Kidney (tissue), 13 donors: ENCODE measurements at regions not wholly inside any gene's neighbourhood (a gene's known extent, or its start where the extent isn't known, plus 50 kb on each side); places are given as distances from the start of the nearest gene placed in this dataset.

Experiments
- DNase-seq, 5 donors: peaks; one replicate each; pipeline ENCODE4 v3.0.0-alpha.2; 2013 to 2020
- FAIRE-seq: peaks from 2 replicates; lab custom pipeline; 2012; peaks lifted over from hg19 to GRCh38; lab: Jason Lieb, UNC
- H3K27ac ChIP-seq, 2 donors: one replicate each; pipeline ENCODE4 v1.7.0; 2013; ENCODE audit warnings: low read depth in 2 of 2, low read length in 2 of 2, inconsistent platforms in 1 of 2
- H3K27me3 ChIP-seq: one replicate; pipeline ENCODE4 v1.7.1; 2013; ENCODE audit warnings: low read length, inconsistent platforms; ENCODE audit not compliant: control insufficient read depth, insufficient read depth
- H3K36me3 ChIP-seq, 3 donors: one replicate each; pipeline versions ENCODE4 v1.7.0 to v1.7.1; 2013; ENCODE audit warnings: low read length in 3 of 3, control low read depth in 1 of 3, inconsistent platforms in 1 of 3; ENCODE audit not compliant: insufficient read depth in 3 of 3, control insufficient read depth in 2 of 3
- H3K4me1 ChIP-seq, 3 donors: one replicate each; pipeline versions ENCODE4 v1.7.0 to v1.7.1; 2013; ENCODE audit warnings: low read length in 3 of 3, inconsistent platforms in 1 of 3, low read depth in 1 of 3; ENCODE audit not compliant: control insufficient read depth in 2 of 3, insufficient read depth in 2 of 3
- H3K4me3 ChIP-seq, 3 donors: one replicate each; pipeline versions ENCODE4 v1.7.0 to v1.8.1; 2013; ENCODE audit warnings: low read length in 3 of 3, control low read depth in 1 of 3, inconsistent platforms in 1 of 3
- H3K9ac ChIP-seq, 3 donors: one replicate each; pipeline versions ENCODE4 v1.7.0 to v1.7.1; 2013; ENCODE audit warnings: low read length in 3 of 3, control low read depth in 1 of 3, inconsistent platforms in 1 of 3
- H3K9me3 ChIP-seq, 3 donors: one replicate each; pipeline versions ENCODE4 v1.7.0 to v1.7.1; 2013; ENCODE audit warnings: low read length in 3 of 3, control low read depth in 1 of 3, inconsistent platforms in 1 of 3; ENCODE audit not compliant: control insufficient read depth in 2 of 3, insufficient read depth in 1 of 3
- CTCF ChIP-seq: IDR thresholded peaks from 3 replicates; pipeline ENCODE4 v1.5.1; 2012; ENCODE audit warnings: mild to moderate bottlenecking, moderate library complexity, borderline replicate concordance; ENCODE audit not compliant: insufficient read depth; ENCODE audit errors: extremely low read depth
- intact Hi-C: fragments of 100-400 bp; cut with DNase I; formaldehyde crosslinking; loops from one replicate; pipeline ENCODE4 v1.11.1; 2022
- donor health status: control.
- donor health status: control.
- donor health status: control.
- donor health status: control.
- donor health status: control.
- donor health status: DM: yes; HTN: yes; CAD: no.
- donor health status: Normal renal cell carcinoma (clear cell type).

DNA sequence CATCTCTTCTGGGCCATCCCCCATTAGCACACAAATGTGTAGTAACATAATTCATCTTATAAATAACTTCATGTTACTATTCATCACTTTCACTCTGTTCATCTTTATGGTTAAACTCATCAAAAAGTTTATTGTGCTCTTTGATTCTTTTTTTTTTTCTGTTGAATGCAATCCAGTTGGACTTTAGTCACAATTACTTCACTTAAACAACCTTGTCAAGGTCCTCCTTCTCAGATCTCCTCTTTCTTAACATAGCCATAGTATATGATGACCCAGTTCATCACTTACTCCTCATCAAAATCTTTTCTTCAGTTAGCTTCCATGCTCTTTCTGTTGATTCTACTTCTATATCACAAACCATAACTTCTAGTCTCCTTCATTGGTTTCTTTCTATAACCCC lies 80.2 kb upstream of the ZC3H15 start:
- FAIRE-seq, result no peak
- no peak for TF ChIP-seq CTCF
- Histone ChIP-seq H3K4me3 (no peak overlapping the region), H3K9ac (no peak overlapping the region), H3K9me3 (no peaks in the 10 kb centered on the region), H3K27ac (no peak overlapping the region), H3K4me1 (no peaks in the 10 kb centered on the region), H3K36me3 (no peaks in the 10 kb centered on the region), H3K27me3 (no peaks in the 10 kb centered on the region)
- DNase-seq, result no peak
- intact Hi-C loops, result no loop called here

- Histone ChIP-seq H3K9me3 (peaks cover 0 to under 1% (median 0%) of the 10 kb centered on the region in 3 donors), H3K4me1 (no peaks in the 10 kb centered on the region), H3K9ac (no peak overlapping the region), H3K4me3 (no peak overlapping the region), H3K27ac (no peak overlapping the region), H3K36me3 (no peaks in the 10 kb centered on the region), H3K27me3 (no peaks in the 10 kb centered on the region)
- DNase-seq, result no peak
- TF ChIP-seq CTCF, result no peak
- no peak for FAIRE-seq
- intact Hi-C loops, result no loop called here
Observed at GRCh38 chr2:186407611-186408010, 78.4 kb upstream of the ZC3H15 start.

GRCh38 chr2:186410802-186411201 lies 75.3 kb upstream of the ZC3H15 start:
- Histone ChIP-seq H3K36me3 (no peaks in the 10 kb centered on the region), H3K9ac (no peak overlapping the region), H3K27me3 (no peaks in the 10 kb centered on the region), H3K9me3 (peaks cover 0 to 5% (median 0%) of the 10 kb centered on the region in 3 donors), H3K27ac (no peak overlapping the region), H3K4me3 (no peak overlapping the region), H3K4me1 (no peaks in the 10 kb centered on the region)
- DNase-seq (no peak), FAIRE-seq (no peak)
- TF ChIP-seq CTCF, result no peak
- intact Hi-C loops, result no loop called here

GRCh38 chr2:186422226-186422625 lies 63.8 kb upstream of the ZC3H15 start:
- Histone ChIP-seq H3K4me3 (no peak overlapping the region), H3K27me3 (no peaks in the 10 kb centered on the region), H3K27ac (no peak overlapping the region), H3K9me3 (no peaks in the 10 kb centered on the region), H3K36me3 (no peaks in the 10 kb centered on the region), H3K9ac (no peak overlapping the region), H3K4me1 (no peaks in the 10 kb centered on the region)
- no peak for DNase-seq
- no peak for FAIRE-seq
- intact Hi-C loops, result no loop called here
- TF ChIP-seq CTCF, result no peak
